DMS79 (cell line): ENCODE measurements at regions not wholly inside any gene's neighbourhood (a gene's known extent, or its start where the extent isn't known, plus 50 kb on each side); places are given as distances from the start of the nearest gene placed in this dataset.
"Not testable (repeated sequence)": the region's sequence is repeated elsewhere in the genome, so short reads cannot be mapped to it uniquely, and the experiment has no call there.

Source experiments
- DNase-seq: peaks from one replicate; lab custom pipeline; 2025; lab: John Stamatoyannopoulos, UW

DNA sequence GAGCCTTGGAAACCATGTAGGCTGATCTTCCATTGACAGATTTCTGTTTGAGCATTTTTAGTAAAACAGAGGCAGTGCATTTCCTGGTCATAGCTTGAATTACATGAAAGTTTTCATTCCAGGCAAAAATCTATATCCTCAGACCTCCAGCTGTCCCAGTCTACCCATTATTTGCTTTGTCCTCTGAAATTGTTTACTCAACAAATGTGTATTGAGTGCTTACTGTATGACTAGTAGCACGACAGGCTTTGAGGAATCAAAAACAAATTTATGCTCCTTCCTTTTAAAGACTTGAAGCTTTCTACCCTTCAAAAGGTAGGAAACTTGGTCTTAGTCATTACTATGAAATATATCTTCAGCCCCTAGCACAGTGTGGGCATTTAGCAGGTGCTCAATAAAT, 307.9 kb upstream of the IGFBP7 start:
- DNase-seq: no peak

DNA sequence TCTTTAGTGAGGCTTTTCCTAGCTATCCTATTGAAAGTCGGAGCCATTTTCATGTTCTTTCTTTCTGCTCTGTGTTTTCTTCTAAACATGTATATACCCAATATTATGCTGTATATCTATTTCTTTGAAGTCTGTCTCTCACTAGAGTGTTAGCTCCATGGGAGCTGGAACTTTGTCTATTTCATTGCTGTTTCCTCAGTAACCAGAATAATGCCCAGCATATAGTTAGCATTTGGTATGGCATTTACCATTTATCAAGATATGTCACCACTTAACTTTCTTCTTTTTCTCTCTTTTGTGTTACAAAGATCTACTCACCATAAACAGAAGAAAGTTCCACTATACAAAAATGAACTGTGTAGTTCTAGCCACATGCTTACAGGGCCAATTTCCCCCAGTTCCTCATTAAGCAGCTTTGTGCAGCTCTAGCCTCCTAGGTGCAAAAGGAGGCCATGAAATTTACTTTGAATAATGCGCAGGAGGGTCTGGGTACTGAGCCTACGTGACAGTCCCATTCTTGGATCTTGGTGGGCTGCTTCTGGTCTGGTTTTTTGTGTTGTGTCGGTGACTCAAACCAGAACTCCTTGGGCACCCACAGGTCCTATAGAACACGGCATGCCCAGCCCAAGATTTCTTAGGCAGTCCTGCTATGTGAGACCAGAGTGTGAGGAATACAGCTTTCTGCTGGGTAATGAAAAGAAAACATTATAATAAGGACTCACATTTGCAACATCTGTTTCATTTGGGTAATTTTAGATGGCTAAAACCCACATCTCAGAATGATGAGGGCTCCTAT, 302.3 kb upstream of the IGFBP7 start:
- no peak for DNase-seq

- no peak for DNase-seq
These were observed 300.3 kb upstream of the IGFBP7 start for GRCh38 chr4:57410331-57411052.

DNA sequence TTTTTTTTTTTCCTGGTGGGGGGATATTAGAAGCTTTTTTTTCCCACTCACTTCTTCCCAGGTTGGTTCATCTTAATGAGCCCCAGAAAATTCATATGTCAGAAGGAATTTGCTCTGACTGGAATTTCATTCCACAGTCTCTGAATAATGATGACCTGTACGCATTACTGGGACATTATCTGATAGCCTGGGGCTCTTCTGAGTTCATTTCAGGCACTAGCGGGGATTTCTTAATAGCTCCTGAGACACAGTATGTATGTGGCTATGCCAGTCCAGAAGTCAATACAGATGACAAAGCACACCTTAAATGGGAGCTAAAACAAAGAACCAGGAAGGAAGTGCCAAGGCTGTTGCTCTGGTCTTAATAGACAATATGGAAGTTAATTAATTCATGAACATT, 295.2 kb upstream of the IGFBP7 start:
- no peak for DNase-seq

DNA sequence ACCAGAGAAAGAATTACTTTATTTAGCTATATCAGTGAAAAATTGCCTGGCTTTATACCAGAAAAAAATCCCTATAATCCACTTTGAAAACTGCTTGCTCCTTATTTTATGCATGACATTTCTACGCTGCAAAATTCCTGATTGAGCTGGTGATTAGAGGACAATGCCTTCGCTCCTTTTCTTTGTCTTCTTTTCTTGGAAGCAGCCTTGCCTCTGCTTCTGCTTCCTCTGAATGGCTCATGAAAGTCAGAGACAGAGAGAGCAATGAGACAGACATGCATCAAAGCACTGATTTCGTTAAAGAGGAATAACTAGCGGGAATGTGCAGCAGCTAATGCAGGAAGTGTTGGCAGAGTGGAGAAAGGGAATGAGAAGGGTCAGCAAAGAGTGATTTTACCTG, 294.3 kb upstream of the IGFBP7 start:
- DNase-seq: no peak

GRCh38 chr4:57403591-57403990, 293.4 kb upstream of the IGFBP7 start:
- DNase-seq: no peak

- no peak for DNase-seq
These were observed 291.4 kb upstream of the IGFBP7 start for GRCh38 chr4:57401586-57401985.

DNA sequence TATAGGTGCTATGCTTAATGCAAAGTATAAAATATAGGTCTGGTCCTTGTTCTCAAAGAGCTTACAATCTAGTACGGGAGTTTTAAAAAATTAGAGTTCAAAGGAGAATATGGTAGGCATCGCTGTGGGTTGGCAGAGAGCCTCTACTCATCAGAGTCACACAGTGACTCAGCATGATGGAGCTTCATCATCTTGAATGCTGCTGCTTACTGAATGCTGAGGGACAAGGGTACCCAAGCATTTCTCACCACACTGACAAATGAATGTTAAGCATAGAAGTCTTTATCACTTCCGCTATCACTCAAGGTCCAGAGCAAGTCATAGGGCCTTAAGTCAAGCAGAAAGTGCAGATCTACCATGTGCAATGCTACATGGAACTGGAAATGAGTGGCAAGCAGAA, 268.6 kb upstream of the IGFBP7 start:
- no peak for DNase-seq

DNA sequence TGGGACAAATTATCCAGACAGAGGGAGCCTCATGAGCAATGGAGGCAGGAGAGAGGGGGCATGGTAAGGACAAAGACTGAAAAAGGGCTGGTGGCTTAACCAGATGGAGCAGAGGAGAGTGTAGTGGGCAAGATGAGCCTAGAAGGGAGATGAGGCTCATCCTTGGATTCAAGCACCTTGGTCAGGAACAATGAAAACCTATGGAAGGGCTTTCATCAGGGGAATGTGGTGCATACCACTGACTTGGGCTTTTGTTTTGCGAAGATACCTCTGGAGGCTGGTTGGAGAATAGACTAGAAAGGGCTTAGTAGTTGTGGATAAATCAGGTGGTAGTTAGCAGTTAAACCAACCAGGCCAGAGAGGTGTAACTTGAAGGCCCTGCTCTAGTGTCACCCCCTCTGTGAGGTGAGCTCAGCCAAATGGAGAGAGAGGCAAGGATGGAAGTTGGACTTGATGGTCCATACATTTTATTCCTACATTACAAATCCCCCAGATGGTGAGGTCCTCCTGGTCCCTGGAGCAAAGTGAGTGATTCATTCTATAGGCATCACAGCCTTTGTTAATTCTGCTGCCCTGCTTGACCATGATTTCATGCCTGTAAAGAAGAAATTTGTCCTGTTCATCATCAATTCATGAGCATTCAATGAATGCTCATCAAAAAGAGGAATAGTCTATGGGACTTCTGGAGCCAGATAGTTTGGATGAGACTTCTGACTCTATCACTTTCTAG, 264.8 kb upstream of the IGFBP7 start:
- no peak for DNase-seq

GRCh38 chr4:57373991-57374390, 263.8 kb upstream of the IGFBP7 start:
- DNase-seq: no peak

- DNase-seq: no peak
These were observed 261.5 kb upstream of the IGFBP7 start for GRCh38 chr4:57371671-57372070.

GRCh38 chr4:57370691-57371090, 260.5 kb upstream of the IGFBP7 start:
- no peak for DNase-seq

- DNase-seq: no peak
These were observed 259.3 kb upstream of the IGFBP7 start for GRCh38 chr4:57369446-57369845.

DNA sequence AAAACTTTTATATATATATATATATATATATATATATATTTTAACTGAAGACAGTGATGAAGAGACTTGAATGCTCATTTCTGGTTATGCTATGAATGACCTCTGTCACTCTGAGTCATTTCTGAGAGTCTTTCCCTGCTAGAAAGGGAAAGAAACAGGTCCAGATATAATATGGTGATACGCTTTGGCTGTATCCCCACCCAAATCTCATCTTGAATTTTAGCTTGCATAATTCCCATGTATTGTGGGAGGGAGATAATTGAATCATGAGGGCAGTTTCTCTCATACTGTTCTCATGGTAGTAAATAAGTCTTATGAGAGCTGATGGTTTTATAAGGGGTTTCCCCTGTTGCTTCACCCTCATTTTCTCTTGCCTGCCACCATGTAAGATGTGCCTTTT, 254.1 kb upstream of the IGFBP7 start:
- DNase-seq: no peak

DNA sequence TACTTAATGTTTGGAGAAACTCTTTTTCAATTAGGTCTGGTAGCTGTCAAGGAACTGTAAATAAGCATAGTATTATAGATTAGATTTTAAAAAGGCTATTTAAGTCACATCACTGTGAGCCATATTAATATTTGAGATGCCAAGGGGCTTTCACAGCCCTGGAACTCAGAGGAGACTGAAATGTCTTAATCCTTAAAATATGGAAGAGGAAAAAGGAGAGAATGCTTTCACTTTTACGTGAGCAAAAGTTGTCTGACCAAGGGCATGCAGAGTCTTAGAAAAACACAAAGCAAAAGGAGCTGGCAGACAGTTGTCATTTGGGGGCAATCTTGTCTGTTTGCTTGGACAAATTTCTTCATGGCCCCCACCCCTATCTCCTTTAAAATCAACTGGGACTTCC, 253.2 kb upstream of the IGFBP7 start:
- DNase-seq: no peak

DNA sequence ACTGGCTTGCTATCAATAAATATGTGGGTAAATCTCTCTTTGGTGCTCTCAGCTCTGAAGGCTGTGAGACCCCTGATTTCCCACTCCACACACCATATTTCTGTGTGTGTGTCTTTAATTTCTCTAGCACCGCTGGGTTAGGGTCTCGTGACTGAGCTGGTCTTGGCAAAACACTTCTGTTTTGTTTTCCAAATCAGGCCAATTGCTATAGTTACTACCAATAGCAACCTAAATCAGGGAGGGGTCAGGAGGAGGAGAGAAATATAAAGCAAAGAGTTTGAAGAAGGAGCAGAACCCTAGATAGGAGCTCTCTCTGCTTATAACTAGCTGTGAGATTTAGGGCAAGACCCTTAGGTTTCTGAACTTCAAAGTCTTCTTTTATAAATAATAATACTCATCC, 250.5 kb upstream of the IGFBP7 start:
- no peak for DNase-seq

GRCh38 chr4:57355101-57355665, 245.0 kb upstream of the IGFBP7 start:
- no peak for DNase-seq

DNA sequence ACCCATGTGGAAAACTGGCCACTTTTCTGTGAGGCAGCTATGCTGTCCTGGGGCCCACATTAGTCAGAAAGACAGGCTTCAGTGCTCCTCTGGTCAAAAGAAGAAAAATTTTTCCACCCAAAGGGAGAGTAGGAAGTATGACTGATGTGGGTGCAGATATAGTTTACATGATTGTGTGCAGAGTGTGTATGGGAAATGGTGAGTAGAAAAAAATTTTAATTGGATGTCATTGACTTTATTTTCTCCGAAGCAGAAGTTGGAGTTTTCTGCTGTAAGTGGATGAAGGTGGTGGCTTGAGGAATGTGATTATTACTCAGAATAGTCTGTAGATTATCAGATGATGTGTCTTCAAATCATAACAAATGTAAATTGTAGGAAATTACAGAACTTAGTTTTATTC, 241.5 kb upstream of the IGFBP7 start:
- DNase-seq: no peak

GRCh38 chr4:57344296-57344695, 234.1 kb upstream of the IGFBP7 start:
- no peak for DNase-seq

DNA sequence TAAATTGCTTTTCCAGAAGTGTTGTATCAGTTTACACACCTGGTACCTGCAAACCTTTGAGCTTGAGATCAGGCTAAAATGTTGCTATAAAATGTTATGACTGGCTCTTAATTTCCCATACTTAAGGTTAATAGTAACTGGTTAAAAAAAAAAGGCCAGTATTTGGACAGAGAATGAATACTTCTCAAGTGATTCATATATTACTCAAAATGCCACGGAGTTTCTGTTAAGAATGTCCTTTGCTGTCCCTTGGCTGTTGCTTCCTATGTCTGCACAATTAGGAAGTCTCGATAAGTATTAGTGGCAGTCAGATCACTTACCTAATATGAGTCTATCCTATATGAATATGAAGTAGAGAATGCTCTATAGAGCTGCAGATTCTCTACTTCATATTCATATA, 232.2 kb upstream of the IGFBP7 start:
- DNase-seq: no peak

DNA sequence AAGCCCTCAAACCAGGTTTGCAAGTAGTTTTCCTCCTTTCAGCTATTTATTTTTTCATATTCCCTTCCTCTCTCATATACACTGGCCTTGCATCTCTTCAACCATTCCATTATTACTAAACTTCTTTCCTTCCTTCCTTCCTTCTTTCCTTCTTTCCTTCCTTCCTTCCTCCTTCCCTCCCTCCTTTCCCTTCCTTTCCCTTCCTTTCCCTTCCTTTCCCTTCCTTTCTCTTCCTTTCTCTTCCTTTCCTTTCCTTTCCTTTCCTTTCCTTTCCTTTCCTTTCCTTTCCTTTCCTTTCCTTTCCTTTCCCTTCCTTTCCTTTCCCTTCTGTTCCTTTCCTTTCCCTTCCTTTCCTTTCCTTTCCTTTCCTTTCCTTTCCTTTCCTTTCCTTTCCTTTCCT, 228.7 kb upstream of the IGFBP7 start:
- not testable (repeated sequence) for DNase-seq

DNA sequence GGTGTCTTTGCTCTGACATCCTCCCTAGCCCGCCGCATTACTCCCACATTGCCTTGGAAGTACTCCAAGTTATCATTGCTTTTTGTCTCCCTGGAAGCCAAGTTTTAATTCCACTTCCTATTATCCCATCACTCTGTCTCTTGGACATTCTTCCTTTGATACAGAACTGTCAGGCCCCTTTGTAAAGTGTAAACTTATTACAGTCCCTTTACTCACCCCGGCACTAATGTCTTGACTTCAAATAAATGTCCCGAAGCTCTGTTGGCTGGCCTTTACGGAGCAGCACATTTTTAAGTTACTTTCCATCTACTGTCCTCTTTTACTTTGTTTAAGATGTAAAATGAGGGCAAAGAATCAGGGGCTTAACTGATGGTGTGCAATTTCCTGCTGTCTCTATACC, 223.5 kb upstream of the IGFBP7 start:
- no peak for DNase-seq

DNA sequence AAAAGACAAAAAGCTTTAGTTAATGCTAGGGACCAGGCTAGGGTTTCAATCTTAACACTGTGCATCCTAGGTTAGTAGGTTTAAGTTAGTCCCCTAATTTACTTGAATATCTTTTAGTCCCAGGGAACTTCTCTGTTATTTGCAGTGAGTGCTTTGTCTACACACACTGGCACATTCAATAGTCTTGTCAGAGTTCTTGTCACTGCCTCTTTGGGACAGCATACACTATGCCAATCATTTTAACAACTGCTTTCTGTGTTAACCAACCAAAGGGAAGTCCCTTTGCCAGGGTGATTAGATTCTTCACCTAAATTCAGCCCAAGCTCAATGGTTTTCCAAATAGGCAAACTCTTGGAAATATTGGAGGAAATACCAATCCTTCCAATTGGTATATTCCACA, 221.8 kb upstream of the IGFBP7 start:
- no peak for DNase-seq
